Stimulated activated CD8-positive, alpha-beta memory T cell treated with anti-CD3 and anti-CD28 coated beads, Interleukin-15, amount 100 ng/mL, for 24 hours (primary cell): ENCODE measurements at regions not wholly inside any gene's neighbourhood (a gene's known extent, or its start where the extent isn't known, plus 50 kb on each side); places are given as distances from the start of the nearest gene placed in this dataset.
"Not testable (repeated sequence)": the region's sequence is repeated elsewhere in the genome, so short reads cannot be mapped to it uniquely, and the experiment has no call there.

Experiments
- DNase-seq: peaks from one replicate; pipeline ENCODE4 v3.0.0-alpha.2; 2020; ENCODE audit warnings: low read depth

DNA sequence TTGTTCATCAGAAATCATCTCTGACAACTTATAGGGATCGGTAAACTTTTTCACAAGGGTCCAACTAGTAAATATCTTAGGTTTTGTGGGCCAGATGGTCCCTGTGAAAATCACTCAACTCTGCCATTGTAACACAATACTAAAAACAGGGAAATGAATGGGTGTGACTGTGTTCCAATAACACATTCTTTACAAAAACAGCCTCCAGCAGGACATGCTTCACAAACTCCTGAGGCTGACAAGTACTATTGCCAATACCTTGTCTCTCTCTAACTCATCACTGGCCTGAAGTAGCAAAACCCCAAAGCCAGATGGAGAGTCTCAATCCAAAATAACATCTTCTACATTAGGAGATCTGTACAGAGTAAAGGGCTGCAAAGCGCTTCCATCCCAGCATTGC is 312.3 kb downstream of the TOX3 start:
- no peak for DNase-seq

GRCh38 chr16:52229471-52229870 is 317.5 kb downstream of the TOX3 start:
- no peak for DNase-seq

DNA sequence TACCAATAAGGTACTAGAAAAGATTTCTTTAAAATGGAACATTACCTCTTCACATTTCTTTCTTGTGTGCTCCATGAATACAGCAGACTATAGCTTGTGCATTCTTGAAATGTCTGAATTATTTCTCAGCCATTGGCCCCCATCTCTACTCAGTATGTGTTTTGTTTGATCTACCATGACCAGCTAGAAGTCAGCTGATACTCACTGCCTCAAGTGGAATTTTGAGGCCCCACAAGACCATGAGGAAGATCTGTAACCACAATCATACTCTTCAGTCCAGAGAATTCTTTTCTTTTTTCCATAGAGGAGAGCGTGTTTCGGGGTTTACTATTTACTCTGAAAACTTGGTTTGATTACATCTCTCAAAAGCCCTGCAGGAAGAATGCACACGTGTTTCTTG is 319.1 kb downstream of the TOX3 start:
- DNase-seq: no peak

GRCh38 chr16:52212841-52213240 is 334.1 kb downstream of the TOX3 start:
- no peak for DNase-seq

- no peak for DNase-seq
Observed at GRCh38 chr16:52209227-52209626, 337.7 kb downstream of the TOX3 start.

- DNase-seq: no peak
Observed at GRCh38 chr16:52203096-52203495, 343.8 kb downstream of the TOX3 start.

DNA sequence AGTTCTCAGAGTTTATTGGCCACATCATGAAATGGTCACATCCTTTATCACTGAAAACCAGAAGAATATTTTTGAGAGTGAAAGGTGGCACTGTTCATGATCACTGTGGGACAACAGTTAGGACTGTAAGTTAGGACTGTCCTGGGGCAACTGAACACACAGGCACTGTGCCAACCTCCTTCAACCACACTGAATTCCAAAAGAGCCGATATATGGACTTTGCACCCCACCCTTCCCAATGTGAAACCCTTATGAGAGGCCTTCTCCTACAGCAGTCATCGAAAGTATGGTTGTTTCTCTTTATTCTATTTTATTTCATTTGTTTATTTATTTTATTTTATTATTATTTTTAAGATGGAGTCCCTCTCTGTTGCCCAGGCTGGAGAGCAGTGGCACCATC is 353.5 kb downstream of the TOX3 start:
- no peak for DNase-seq

GRCh38 chr16:52191531-52192134 is 355.3 kb downstream of the TOX3 start:
- peak; percentile 4 for DNase-seq

GRCh38 chr16:52184336-52184735 is 362.6 kb downstream of the TOX3 start:
- DNase-seq: no peak

DNA sequence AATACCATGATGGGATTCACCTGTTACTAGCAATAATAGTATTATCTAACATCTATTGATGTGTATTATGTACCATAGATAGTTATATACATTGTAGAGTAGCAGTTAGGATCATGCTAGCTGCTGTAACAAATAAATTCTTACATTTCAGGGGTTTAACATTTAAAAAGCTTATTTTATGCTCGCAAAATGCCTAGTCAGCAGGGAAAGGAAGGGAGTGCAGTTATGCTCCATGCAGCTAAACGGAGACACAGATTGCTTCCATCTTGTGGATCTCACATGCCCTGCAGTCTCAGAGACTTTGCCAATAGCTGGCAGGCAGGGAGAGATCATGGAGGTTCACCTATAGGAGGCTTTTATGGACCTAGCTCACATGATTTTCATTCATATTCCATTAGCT is 364.1 kb downstream of the TOX3 start:
- no peak for DNase-seq

GRCh38 chr16:52174168-52174567 is 372.8 kb downstream of the TOX3 start:
- DNase-seq: no peak

- no peak for DNase-seq
Observed at GRCh38 chr16:52171481-52171880, 375.5 kb downstream of the TOX3 start.

DNA sequence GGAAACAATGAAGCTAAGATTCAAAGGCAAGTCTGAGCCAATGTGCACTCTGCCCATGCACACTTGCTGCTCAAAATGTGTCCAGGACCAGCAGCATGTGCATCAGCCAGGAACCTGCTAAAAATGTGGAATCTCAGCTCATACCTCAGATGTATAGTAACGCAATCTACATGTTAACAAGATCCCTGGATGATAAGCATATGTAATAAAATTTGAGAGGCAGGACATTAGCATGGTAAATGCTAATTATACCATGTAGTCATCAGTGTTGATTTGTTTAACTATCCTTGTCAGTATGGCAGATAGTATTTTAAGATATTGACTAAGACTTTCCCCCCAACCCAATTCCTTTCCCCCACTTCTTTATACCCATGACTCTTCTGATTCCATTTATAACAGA is 379.6 kb downstream of the TOX3 start:
- no peak for DNase-seq

- DNase-seq: no peak
Observed at GRCh38 chr16:52165961-52166360, 381.0 kb downstream of the TOX3 start.

GRCh38 chr16:52149003-52149402 is 397.9 kb downstream of the TOX3 start:
- no peak for DNase-seq

GRCh38 chr16:52141871-52142270 is 405.1 kb downstream of the TOX3 start:
- DNase-seq: no peak

GRCh38 chr16:52128361-52128760 is 418.6 kb downstream of the TOX3 start:
- no peak for DNase-seq

GRCh38 chr16:52123842-52124241 is 423.1 kb downstream of the TOX3 start:
- DNase-seq: no peak

DNA sequence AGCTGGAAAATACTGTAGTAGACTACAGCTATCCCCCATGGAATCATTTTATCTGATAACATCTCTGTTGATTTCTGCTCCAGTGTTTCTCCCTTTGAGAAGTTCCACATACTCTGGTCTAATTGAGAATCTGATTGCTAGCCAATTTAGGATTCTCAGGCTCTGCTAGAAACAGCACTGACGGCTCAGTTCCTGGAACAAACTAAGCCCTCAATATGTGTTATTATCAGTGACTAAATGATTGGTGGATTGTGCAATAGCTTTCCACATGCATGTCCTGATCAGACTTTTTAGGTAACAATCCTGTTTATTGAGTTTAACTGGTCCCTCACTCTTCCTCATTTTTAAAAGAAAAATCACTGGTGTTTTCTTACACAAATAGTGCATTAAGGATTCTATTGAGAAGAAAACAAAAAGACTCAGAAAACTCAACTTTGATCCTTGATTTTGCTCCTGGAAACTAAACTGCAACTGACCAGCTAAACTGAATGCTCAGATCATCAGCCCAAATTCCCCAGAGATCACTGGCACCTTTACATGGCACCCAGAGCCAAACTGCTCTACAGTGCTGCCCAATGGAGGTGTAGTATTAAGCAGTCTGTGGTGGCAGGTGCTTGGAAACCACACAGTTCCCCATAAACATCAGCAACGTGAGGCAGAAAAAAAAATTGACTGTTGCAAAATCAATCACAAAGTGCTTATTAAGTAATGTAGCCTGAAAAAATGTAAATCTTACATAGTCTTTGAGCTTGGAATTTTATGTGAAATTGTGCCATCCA is 423.7 kb downstream of the TOX3 start:
- DNase-seq: no peak

DNA sequence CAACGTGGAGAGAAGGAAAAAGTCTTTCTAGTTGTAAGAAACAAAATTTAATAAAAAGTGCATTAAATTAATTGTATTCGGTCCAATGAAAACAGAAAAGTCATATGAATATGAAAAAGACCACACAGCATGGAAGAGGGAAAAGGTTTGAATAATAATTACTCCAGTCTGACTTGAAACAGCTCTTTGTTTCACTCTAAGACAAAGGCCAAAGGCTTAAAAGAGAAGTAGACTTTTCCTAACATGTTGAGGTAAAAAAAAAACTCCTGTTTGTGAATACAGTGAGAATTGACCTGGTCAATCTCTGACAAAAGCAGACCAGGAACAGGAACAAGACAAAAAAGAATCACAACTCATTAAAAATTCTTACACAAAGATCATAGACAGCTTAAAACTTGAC is 429.8 kb downstream of the TOX3 start:
- no peak for DNase-seq

DNA sequence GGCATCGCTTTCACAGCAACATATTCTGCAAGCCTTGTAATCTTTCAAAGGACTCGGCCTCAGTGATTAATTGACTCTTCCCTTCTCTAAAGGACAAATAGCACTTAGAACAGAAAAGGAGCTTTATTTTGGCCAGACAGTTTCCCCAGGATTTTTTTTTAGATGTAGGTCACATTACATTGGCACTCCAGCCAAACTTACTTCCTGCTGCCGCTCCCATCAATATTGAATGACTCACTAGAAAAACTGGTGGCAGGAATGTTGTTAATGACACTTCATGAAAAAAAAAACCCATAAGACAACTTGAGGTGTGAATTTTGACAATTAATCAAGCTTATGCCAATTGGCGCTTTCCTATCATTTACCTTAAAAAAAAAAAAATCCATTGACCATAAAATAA is 432.6 kb downstream of the TOX3 start:
- no peak for DNase-seq

GRCh38 chr16:52113533-52114183 is 433.3 kb downstream of the TOX3 start:
- DNase-seq: no peak

DNA sequence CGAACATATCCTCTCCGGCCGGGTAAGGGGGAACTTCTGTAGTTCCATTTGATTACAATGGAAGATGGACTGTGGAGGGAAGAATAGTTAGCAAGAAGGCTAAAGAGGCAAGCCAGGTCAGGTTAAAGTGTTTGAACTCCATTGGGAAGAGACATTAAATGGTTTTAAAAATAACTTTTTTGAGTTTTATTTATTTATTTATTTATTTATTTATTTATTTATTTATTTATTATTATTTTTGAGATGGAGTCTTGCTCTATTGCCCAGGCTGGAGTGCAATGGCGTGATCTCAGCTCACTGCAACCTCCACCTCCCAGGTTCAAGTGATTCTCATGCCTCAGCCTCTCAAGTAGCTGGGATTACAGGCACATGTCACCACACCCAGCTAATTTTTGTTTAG is 441.9 kb downstream of the TOX3 start:
- not testable (repeated sequence) for DNase-seq
